ENCODE measurements at regions not wholly inside any gene's neighbourhood (a gene's known extent, or its start where the extent isn't known, plus 50 kb on each side); places are given as distances from the start of the nearest gene placed in this dataset.

GRCh38 chr20:22789676-22790075, 205.3 kb upstream of the FOXA2 start:
- DNase-seq: no peak

- no peak for DNase-seq
Measured at GRCh38 chr20:22791396-22791795, 207.0 kb upstream of the FOXA2 start.

DNA sequence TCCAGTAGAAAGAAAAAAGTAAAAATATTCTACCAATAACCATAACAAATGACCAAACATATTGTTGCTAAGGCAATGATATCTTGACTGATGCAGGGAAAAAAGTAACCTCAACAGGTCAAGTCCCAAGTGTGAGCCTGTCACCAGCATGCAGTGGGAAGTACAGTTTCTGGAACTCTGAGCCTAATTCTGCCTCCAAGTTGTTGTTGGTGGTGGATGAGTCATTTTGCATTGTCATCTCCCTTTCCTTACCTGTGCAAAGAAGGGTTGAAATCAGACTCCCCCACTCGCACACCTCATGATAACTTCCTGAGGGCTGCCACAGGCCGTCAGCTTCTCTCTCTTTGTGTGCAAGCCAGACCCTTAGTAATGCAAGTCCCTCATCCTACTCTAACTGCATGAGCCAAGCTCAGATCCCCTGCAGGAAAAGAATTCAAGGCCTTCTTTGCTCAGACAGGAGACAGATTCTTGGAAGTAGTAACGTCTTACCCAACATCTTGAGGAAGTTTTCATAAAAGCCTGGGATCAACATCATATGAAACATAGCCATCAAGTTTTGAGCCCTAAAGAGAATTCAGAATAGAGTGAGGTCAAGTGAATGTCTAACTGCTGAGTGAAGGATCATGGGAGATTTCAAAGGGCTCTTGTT, 207.6 kb upstream of the FOXA2 start:
- DNase-seq: no peak

DNA sequence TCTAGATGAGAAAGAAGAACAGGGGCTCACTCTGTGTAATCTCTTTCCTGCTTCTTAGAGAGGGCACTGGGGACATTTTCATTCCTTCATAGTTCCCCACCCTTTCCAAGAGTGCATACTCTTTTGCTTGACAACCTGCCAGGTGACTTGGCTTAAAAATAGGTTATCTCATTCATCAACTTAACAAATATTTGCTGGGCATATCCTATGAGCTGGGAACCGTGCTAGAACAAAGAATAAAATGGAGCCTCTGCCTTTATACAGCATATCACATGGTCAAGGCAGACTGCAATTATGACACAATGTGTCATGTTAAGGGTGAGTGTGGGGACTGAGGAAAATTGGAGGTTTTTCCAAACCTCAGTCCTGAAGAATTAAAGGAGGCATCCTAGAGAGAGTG, 209.8 kb upstream of the FOXA2 start:
- no peak for DNase-seq

- no peak for DNase-seq
Measured at GRCh38 chr20:22795433-22795832, 211.1 kb upstream of the FOXA2 start.

DNA sequence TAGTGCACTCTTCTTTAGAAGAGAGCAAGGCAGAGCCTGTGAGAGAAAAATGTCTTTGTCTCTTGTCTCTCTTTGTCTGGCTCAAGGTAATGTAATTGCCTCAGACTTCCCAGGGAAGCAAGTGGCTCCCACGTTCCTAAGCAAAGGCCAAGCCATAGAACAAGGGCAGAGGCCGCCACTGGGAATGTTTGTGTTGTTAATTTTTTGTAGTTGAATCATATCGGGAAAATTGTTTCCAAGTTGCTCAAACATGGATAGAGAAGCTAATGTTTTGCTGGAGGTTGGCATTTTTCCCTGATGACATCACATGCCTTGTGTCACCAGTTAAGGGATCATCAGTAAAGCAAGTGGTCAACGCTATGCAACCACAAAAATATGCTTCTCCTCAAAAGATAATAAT, 211.5 kb upstream of the FOXA2 start:
- no peak for DNase-seq

- no peak for DNase-seq
Measured at GRCh38 chr20:22796469-22797077, 212.2 kb upstream of the FOXA2 start.

- no peak for DNase-seq
Measured at GRCh38 chr20:22797103-22797502, 212.7 kb upstream of the FOXA2 start.

DNA sequence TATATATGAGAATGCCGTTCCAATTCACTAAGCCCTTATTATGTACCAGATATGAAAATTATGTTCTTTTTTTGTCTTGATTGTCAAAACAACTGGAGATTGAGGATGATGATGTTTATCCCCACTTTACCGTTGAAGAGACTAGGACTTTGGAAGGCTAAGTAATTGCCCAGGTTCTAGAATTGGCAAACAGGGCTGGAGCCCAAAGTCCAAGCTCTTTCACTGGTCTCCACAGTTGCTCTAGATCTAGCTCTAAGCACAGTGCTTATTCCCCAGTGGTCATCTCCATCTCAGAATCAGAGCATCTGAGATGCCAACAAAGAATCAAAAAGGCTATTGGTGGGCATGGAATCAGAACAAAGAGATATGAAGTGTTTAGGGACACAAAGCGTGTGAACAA, 215.3 kb upstream of the FOXA2 start:
- no peak for DNase-seq

- no peak for DNase-seq
Measured at GRCh38 chr20:22800129-22800528, 215.8 kb upstream of the FOXA2 start.

DNA sequence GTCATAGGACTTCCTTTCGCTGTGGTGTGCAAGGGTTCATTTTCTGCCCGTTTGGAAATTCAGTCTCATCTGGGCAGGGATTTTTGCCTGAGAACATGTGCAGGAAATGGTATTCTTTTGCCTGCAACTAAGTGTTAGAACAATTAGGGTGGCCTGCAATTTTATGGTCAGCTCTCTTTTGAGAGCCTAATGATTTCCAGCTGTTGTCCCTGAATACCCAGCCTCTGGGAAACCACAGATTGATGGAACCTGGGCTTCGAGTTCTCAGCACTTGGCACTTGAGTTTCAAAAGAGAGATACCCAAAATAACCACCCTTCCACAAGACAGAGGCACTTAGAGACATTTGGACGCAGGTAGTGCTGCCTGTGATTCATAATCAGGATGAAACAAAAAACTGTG, 217.2 kb upstream of the FOXA2 start:
- DNase-seq: no peak

DNA sequence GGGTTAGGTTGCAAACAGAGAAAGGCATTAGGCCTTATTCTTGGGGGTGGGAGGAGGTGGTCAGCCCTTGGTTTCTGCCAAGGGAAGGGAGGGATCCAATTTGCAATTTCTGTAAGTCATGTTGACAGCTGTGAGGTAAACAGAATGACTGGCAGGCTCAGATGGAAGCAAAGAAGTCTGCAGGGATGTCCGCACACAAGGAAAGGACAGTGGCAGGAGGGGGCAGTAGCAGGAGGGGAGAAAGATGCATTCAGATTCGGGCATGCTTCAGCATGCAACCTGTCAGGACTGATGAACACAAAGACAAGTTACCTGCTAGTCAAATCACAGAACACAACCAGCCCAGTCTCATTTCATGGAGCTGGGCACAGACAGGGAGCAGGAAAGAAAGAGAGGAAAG, 217.9 kb upstream of the FOXA2 start:
- no peak for DNase-seq

- no peak for DNase-seq
Measured at GRCh38 chr20:22805219-22805618, 220.8 kb upstream of the FOXA2 start.

DNA sequence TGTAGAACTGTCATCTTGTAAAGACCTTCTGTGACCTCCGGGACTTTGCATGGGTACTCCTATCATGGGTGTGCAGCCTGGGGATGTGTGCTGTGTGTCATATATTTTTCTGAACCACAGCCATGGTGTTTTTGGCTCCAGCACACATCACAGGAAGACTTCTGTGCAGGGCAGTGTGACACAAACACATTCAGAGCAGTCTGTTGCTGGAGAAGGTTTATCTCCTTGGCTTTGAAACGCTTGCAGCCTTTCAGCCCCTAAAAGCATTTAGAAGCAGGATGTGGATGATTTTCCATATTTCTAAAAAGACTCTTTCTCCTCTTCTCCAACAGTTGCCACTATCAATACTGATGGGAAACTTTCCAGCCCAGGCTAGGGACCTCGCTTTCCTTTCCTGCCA, 221.6 kb upstream of the FOXA2 start:
- DNase-seq: no peak

GRCh38 chr20:22807045-22807444, 222.7 kb upstream of the FOXA2 start:
- no peak for DNase-seq

DNA sequence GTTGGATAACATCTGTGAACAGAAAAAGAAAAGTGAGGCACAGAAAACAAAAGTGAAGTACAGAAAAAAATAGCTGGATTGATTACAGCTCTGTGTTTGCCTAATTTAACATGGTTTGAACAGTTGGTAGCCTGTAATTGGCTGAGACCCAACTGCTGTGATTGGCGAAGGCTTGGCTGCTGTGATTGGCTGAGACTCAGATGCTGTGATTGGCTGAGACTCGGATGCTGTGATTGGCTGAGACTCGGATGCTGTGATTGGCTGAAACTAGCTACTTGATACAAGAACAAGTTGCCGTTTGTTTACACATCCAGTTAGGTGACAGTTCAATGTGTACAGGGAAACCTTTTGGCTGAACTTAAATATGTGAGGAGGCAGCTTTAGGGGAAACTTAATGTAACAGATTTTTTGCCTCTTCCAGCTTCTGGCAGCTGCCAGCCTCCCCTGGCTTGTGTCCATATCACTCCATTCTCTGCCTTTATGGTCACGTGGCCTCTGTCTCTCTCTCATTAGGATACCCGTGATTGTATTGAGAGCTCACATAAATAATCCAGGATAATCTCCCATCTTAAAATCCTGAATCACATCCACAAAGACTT, 223.4 kb upstream of the FOXA2 start:
- DNase-seq: peak in 1 of 58 donors; percentile 25

- no peak for DNase-seq
Measured at GRCh38 chr20:22808628-22809027, 224.3 kb upstream of the FOXA2 start.

- no peak for DNase-seq
Measured at GRCh38 chr20:22810030-22810429, 225.1 kb upstream of the SSTR4 start.

DNA sequence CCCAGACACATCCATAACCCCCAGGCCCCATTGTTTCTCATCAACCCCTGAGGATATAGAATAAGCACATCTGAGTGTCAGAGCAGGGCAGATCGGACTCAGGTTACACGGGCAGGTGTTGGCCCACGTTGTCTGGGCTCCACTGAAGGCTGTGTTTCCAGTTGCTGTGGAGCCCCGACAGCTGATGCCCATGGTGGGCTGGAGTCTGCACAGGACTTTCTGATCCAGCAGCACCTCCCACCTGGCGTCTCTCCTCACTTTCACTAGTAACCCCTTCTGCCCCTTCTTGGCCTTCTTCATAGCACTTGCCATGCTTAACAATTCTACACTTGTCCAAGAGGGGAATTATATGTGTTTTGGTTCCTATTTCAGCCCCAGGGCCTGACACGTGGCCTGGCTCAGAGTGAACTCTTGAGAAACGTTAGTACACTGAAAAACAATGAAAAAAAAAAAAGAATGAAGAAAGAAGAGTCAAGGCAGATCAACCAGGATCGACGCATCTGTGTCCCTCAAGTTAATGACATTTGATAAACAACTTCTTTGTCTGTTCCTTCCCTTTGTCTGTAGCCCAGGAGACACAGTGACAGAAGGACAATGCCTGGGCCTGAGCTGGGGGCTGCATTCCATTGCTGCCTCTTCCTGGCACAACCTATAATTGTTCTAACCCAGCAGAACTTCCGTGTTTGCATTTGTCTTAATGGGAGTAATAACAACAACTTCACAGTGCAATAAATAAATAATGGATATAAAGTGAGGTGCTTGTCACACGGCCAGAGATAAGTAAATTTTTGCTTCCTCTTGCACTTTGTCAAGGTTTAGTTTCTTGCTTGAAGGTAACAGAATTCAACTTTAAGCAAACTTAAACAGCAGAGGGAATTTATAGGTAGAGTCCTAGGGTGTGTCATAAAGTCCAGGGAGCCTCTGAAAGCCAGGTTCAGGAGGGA, 224.2 kb upstream of the SSTR4 start:
- no peak for DNase-seq

DNA sequence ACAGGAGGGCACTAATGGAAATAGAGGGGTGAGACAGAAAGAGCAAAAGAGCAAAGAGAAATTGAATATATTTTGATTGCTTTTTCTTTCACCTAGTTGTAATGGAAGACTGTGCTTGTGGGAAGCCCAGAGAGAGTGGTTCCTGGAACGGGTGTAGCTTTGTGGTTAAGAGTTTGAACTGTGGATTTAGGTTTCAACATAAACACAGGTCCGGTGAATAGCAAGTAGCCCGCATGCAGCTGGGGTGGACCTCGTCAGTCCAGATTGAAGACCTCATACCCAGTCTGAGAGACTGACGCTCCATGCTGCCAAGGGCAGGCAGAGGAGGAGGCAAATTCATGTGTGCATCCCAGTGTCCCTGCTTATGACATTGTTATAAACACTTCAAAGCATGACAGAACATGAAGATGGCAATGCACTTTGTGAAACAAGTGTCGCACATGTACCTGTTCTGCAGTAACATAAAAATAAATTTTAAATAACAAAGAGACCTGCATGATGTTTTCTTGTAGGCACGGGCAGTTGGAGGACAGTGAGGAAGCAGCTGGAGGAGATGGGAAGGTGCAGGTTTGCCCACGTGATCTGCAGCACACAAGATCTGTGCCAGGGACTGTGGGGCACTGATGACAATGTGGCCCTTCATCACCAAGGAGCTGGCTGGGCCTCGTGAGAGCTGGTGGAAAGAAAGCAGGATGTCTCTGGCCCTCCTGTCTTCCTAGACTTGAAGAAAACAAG, 220.5 kb upstream of the SSTR4 start:
- DNase-seq: no peak

DNA sequence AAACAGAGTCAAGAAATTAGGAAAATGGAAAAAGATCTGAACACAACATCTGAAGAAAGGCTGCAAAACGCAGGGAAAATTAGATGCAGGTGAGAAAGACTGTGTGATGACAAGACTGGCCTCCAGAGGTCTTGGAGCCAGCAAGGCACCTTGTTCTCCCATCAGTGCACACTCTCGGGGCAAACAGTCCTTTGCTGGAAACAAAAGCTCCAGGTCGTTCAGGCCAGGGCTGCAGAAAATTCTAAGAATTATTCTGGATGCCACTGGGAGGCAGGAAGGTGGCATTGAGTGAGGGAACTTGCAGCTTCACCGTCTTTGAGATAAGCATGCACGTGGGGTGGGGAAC, 219.9 kb upstream of the SSTR4 start:
- DNase-seq: no peak
